GM23248 (cell line): ENCODE measurements at regions not wholly inside any gene's neighbourhood (a gene's known extent, or its start where the extent isn't known, plus 50 kb on each side); places are given as distances from the start of the nearest gene placed in this dataset.

Experiments used
- DNase-seq: peaks from one replicate; pipeline ENCODE4 v3.0.0-alpha.2; 2015
- H2AFZ ChIP-seq: fragments of 200-600 bp; sonication (generic); 2 replicates; pipeline ENCODE4 v1.6.1; 2016; ENCODE audit warnings: antibody characterized with exemption
- H3F3A ChIP-seq: fragments of 200-600 bp; sonication (generic); 2 replicates; pipeline ENCODE4 v1.6.1; 2016; ENCODE audit warnings: mild to moderate bottlenecking, antibody characterized with exemption, mixed run types; ENCODE audit not compliant: insufficient read depth
- H3K27ac ChIP-seq: fragments of 200-600 bp; sonication (generic); 2 replicates; pipeline ENCODE4 v1.5.1; 2016; ENCODE audit warnings: mild to moderate bottlenecking
- H3K27me3 ChIP-seq: fragments of 200-600 bp; sonication (generic); replicated peaks from 2 replicates; pipeline ENCODE4 v1.6.1; 2016; ENCODE audit warnings: mild to moderate bottlenecking; ENCODE audit not compliant: insufficient read depth
- H3K36me3 ChIP-seq: fragments of 200-600 bp; sonication (generic); 2 replicates; pipeline ENCODE4 v1.6.1; 2016; ENCODE audit warnings: low read depth, mild to moderate bottlenecking
- H3K4me1 ChIP-seq: fragments of 200-600 bp; sonication (generic); 2 replicates; pipeline ENCODE4 v1.6.1; 2016; ENCODE audit warnings: mild to moderate bottlenecking; ENCODE audit not compliant: insufficient read depth
- H3K4me2 ChIP-seq: fragments of 200-600 bp; sonication (generic); one replicate; pipeline ENCODE4 v1.6.1; 2016; ENCODE audit warnings: mild to moderate bottlenecking; ENCODE audit not compliant: unreplicated experiment
- H3K4me3 ChIP-seq: fragments of 200-600 bp; sonication (generic); 2 replicates; pipeline ENCODE4 v1.5.1; 2016; ENCODE audit warnings: mild to moderate bottlenecking
- H3K79me2 ChIP-seq: fragments of 200-600 bp; sonication (generic); 2 replicates; pipeline ENCODE4 v1.6.1; 2016; ENCODE audit warnings: mild to moderate bottlenecking; ENCODE audit not compliant: insufficient read depth
- H3K9ac ChIP-seq: fragments of 200-600 bp; sonication (generic); 2 replicates; pipeline ENCODE4 v1.6.1; 2016; ENCODE audit warnings: mild to moderate bottlenecking
- H3K9me2 ChIP-seq: fragments of 200-600 bp; sonication (generic); 2 replicates; pipeline ENCODE4 v1.6.1; 2016; ENCODE audit warnings: mixed run types, mild to moderate bottlenecking, moderate library complexity; ENCODE audit not compliant: insufficient read depth
- H3K9me3 ChIP-seq: fragments of 200-600 bp; sonication (generic); one replicate; pipeline ENCODE4 v1.6.1; 2017; ENCODE audit warnings: low read depth
- H4K20me1 ChIP-seq: fragments of 200-600 bp; sonication (generic); 2 replicates; pipeline ENCODE4 v1.6.0; 2016; ENCODE audit not compliant: insufficient read depth
- EZH2 ChIP-seq: fragments of 200-600 bp; sonication (generic); IDR thresholded peaks from 2 replicates; pipeline ENCODE4 v1.6.1; 2018; ENCODE audit warnings: antibody characterized with exemption, mild to moderate bottlenecking; ENCODE audit not compliant: insufficient read depth, poor library complexity, severe bottlenecking
- EZH2phosphoT487 ChIP-seq: fragments of 200-600 bp; sonication (generic); IDR thresholded peaks from 2 replicates; pipeline ENCODE4 v1.6.1; 2018; ENCODE audit warnings: antibody characterized with exemption, moderate library complexity, mild to moderate bottlenecking, low read depth; ENCODE audit not compliant: insufficient read depth
- WGBS, 2 experiments: methylation state at CpG; one replicate each; pipeline ENCODE4 v1.1.6; 2015 to 2017; ENCODE audit warnings: low lambda C conversion rate in 2 of 2, low coverage in 1 of 2; ENCODE audit errors: missing lambda C conversion rate in 2 of 2; 5-methylcytosine and 5-hydroxymethylcytosine counted together
- in situ Hi-C: fragments of 300-500 bp; cut with MboI; formaldehyde crosslinking; loops from 2 replicates; pipeline ENCODE4 v1.15.0; 2020

DNA sequence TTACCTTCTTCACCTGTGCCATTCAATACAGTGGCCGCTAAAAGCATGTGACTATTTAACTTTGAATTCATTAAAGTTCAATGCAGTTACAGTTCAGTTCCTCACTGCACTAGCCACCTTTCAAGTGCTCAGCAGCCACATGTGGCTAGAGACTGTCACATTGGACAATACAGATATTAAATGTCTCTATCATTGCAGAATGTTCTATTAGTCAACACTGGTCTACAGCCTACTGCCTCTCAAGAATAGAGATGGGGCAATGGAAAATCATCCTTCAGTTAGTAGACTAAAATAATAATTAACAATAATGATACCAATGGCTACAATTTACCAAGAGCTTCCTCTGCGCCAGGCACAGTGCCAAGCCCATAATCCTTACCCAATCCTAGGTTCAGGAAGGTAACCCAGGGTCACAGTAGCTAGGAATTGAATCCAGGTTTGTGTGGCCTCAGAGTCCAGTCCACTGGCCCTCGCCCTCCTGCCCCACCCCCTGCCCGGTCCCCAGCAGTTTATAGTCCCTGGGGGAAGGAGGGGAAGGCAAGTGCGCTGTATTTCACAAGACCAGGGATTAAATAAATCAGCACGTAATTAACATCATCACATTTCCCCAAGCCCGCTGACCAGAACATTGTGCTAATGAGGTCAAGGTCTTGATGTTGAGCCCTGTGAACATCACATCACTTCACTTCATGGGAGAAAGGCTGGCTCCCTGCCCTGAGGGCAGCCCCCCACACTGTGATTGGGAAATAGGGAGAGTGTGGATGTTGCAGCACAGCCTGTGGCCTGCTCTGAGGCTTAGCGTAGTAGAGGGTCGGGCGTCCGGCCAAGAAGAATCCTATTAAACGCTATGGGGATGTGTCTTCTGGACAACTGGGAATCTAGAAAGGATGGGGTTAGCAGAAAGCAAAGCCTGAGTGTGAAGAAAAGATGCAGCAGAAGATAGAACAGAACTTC is 147.2 kb downstream of the VEGFA start:
- Histone ChIP-seq H3K4me1 (peaks cover 25% of the 10 kb centered on the region), H3K27me3 (no peaks in the 10 kb centered on the region), H3K4me3 (no peak overlapping the region)

DNA sequence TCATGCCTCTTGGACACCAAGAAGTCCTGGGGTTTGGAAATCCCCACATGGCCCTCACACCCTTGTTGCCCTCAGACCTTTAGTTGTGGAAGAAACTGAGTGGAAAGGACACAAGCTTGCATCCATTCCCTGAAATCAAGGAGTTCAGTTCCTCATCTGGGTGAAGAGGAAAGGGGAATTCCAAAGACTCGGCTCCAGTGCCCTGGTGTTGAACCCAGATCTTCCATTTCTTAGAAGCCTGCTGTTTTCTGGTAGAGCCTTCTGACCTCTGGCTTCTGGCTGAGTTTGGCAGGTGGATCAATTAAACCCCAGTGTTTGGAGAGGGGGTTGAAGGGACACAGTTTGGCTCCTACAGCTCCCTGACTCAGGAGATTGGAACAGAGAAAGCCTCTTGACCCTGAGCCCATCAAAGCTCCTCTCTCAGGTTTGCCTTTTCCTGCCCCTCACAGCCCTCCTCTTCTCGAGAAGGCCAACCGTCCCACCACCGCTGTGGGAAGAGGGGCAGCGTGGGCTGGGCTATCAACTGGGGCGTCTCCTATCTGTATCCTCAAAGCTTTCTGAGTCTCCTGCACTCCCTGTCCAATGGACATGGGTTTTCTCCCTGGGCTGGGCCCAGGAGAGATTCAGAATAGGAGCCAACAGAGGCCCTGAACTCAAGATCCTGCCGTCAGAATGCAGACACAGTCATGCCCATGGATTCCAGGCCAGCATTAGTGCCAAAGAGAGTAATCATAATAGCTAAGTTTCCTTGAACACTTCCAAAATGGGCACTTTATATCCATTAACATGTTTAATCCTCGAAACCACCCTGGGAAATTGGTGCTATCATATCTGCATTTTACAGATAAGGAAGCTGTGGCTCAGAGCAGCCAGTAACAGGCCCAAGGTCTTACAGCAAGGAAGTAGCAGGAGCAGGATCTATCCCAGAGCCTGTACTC is 146.2 kb downstream of the VEGFA start:
- Histone ChIP-seq H3K4me1 (peaks cover 25% of the 10 kb centered on the region), H2AFZ (0 out of 2 replicates have a peak overlapping the region, but pooled peaks have one; percentile 14), H3K4me2 (peak overlapping the region; percentile 17), H3F3A (no peaks in the 10 kb centered on the region), H3K4me3 (no peak overlapping the region), H3K79me2 (no peaks in the 10 kb centered on the region), H3K27me3 (no peaks in the 10 kb centered on the region), H3K36me3 (no peaks in the 10 kb centered on the region), H3K9ac (no peak overlapping the region), H4K20me1 (no peaks in the 10 kb centered on the region), H3K9me2 (no peaks in the 10 kb centered on the region), H3K9me3 (no peaks in the 10 kb centered on the region), H3K27ac (peak overlapping the region; percentile 32)
- TF ChIP-seq EZH2 (no peak), EZH2phosphoT487 (no peak)
- in situ Hi-C loops, result no loop called here
- peak; percentile 83 for DNase-seq
- 83 to 84% methylated on average over 8 of the region's 8 CpGs for WGBS, 2 experiments

More for the DNA sequence above, 147.2 kb downstream of the VEGFA start:
- Histone ChIP-seq H3F3A (no peaks in the 10 kb centered on the region), H3K79me2 (no peaks in the 10 kb centered on the region), H3K36me3 (no peaks in the 10 kb centered on the region), H3K9me3 (no peaks in the 10 kb centered on the region), H4K20me1 (no peaks in the 10 kb centered on the region), H3K9ac (no peak overlapping the region), H2AFZ (no peak overlapping the region), H3K9me2 (no peaks in the 10 kb centered on the region), H3K4me2 (peak overlapping the region; percentile 17), H3K27ac (peak overlapping the region; percentile 18; the same call in 1 of the 2 replicates)
- in situ Hi-C loops, result no loop called here
- DNase-seq, result peak; percentile 39
- 90 to 93% methylated on average over 12 of the region's 12 CpGs for WGBS, 2 experiments
- TF ChIP-seq EZH2, result no peak
- TF ChIP-seq EZH2phosphoT487, result no peak

DNA sequence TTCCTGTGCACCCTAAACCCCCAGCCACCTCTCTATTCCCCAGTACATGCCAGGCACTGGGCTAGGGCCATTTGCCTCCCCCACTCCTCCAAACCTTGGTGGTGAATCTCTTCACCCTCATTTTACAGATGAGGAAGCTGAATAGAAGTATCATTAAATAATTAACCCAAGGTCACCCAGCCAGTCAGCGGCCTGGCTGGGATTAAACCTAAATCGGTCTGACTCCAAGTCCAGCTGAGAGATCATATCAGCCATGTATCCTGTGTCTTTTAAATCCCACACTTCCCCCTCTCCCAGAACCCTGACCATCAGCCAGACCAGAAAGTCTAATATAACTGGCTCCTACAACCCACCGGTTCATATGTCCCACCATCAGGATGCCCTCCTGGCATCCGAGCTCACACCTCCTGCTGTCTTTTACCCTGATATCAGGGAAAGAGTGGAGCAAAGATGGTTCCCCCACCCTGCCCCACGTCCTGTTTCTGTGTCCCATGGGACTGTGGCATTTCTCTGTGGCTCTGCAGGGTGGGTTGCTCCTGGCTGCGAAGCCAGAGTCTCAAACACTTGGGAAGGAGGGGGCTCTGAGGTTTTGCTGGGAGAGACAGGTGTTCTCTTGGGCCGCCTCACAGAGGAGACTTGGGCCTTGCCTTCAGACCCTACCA is 145.3 kb downstream of the VEGFA start:
- no peak overlapping the region for H3K9ac ChIP-seq
- TF ChIP-seq EZH2 (no peak), EZH2phosphoT487 (no peak)
- no peak overlapping the region for H2AFZ ChIP-seq
- no peaks in the 10 kb centered on the region for H4K20me1 ChIP-seq
- no peaks in the 10 kb centered on the region for H3K36me3 ChIP-seq
- H3K79me2 ChIP-seq, result no peaks in the 10 kb centered on the region
- no peaks in the 10 kb centered on the region for H3K27me3 ChIP-seq
- H3K4me3 ChIP-seq, result no peak overlapping the region
- no peak overlapping the region for H3K4me2 ChIP-seq
- H3F3A ChIP-seq, result no peaks in the 10 kb centered on the region
- H3K4me1 ChIP-seq, result peaks cover 32% of the 10 kb centered on the region
- in situ Hi-C loops, result no loop called here
- no peaks in the 10 kb centered on the region for H3K9me2 ChIP-seq
- H3K27ac ChIP-seq, result no peak overlapping the region
- no peaks in the 10 kb centered on the region for H3K9me3 ChIP-seq
- no peak for DNase-seq
- 90 to 93% methylated on average over 7 of the region's 7 CpGs for WGBS, 2 experiments
